ENCODE measurements at regions not wholly inside any gene's neighbourhood (a gene's known extent, or its start where the extent isn't known, plus 50 kb on each side); places are given as distances from the start of the nearest gene placed in this dataset.
A peak's percentile ranks its signal among the peaks of the same experiment; 100 is the strongest.

- ATAC-seq, result peak; percentile 67
- H3K9ac ChIP-seq (ENCODE audit: control insufficient read depth, insufficient read depth, low read length), result no peak overlapping the region
- no peak overlapping the region for H3K27ac ChIP-seq (ENCODE audit: control insufficient read depth, insufficient read depth)
- 19% methylated on average over 5 of the region's 5 CpGs for WGBS (ENCODE audit: insufficient coverage, insufficient replicate concordance, low lambda C conversion rate, missing lambda C conversion rate)
- H4K20me1 ChIP-seq (ENCODE audit: control insufficient read depth, insufficient read depth), result no peaks in the 10 kb centered on the region
- H3K4me3 ChIP-seq, result no peak overlapping the region
- no peak overlapping the region for H3K4me2 ChIP-seq (ENCODE audit: control insufficient read depth, insufficient read depth)
- intact Hi-C loops (cut with micrococcal nuclease; ENCODE audit: unreplicated experiment) (no loop called here), in situ Hi-C loops (cut with MboI) (no loop called here)
- no TSS peak for BruUV-seq (replicated peaks)
- TF ChIP-seq MXI1 (IDR thresholded peaks at IDR 0.05; ENCODE audit: low read depth, low read length) (no peak), BHLHE40 (IDR thresholded peaks at IDR 0.05; ENCODE audit: borderline replicate concordance in 1 of 2, low read depth in 2 of 2, low read length in 1 of 2) (peak in 1 of 2 experiments; percentile 14; a peak in 1 of 4 replicates)
- no peaks in the 10 kb centered on the region for H3K4me1 ChIP-seq (ENCODE audit: control insufficient read depth, insufficient read depth, low read length)
- SMC1A ChIA-PET (ENCODE audit: uncharacterized antibody, unreplicated experiment), result interaction anchor here (0.6 kb wide), 1 partner anchor 10 kb away, joined by 3 read pairs; no protein-coding TSS in a partner anchor
- no peak overlapping the region for H2AFZ ChIP-seq (ENCODE audit: control insufficient read depth, low read depth, low read length)
- POLR2A ChIA-PET, result no interaction called here
- no peaks in the 10 kb centered on the region for H3K36me3 ChIP-seq (ENCODE audit: control insufficient read depth in 2 of 2, insufficient read depth in 2 of 2, low read length in 1 of 2)
- RAD21 ChIA-PET (ENCODE audit: unreplicated experiment), result no interaction called here
- peak; percentile 7 for FAIRE-seq
- DNase-seq (ENCODE audit: low read depth, low spot score), result no peak
- H3K79me2 ChIP-seq (ENCODE audit: control insufficient read depth, insufficient read depth, low read length), result no peaks in the 10 kb centered on the region
- no peaks in the 10 kb centered on the region for H3K27me3 ChIP-seq (replicated peaks in 1 of 2; ENCODE audit: control insufficient read depth in 2 of 2, insufficient read depth in 2 of 2, low read length in 1 of 2)
- no peaks in the 10 kb centered on the region for H3K9me3 ChIP-seq (replicated peaks; ENCODE audit: control insufficient read depth, insufficient read depth, low read length)
- CTCF ChIA-PET, result no interaction called here
These were observed 140.8 kb upstream of the RIMS1 start for GRCh38 chr6:71745525-71745924.

GRCh38 chr6:71766146-71766760 is 120.1 kb upstream of the RIMS1 start:
- Histone ChIP-seq H4K20me1 (ENCODE audit: control insufficient read depth, insufficient read depth) (no peaks in the 10 kb centered on the region), H3K4me1 (ENCODE audit: control insufficient read depth, insufficient read depth, low read length) (no peaks in the 10 kb centered on the region), H3K27me3 (replicated peaks in 1 of 2; ENCODE audit: control insufficient read depth in 2 of 2, insufficient read depth in 2 of 2, low read length in 1 of 2) (no peaks in the 10 kb centered on the region), H3K4me2 (ENCODE audit: control insufficient read depth, insufficient read depth) (no peak overlapping the region), H3K79me2 (ENCODE audit: control insufficient read depth, insufficient read depth, low read length) (no peaks in the 10 kb centered on the region), H3K36me3 (ENCODE audit: control insufficient read depth in 2 of 2, insufficient read depth in 2 of 2, low read length in 1 of 2) (no peaks in the 10 kb centered on the region), H3K9ac (ENCODE audit: control insufficient read depth, insufficient read depth, low read length) (no peak overlapping the region), H3K9me3 (replicated peaks; ENCODE audit: control insufficient read depth, insufficient read depth, low read length) (no peaks in the 10 kb centered on the region), H2AFZ (ENCODE audit: control insufficient read depth, low read depth, low read length) (no peak overlapping the region), H3K4me3 (no peak overlapping the region), H3K27ac (ENCODE audit: control insufficient read depth, insufficient read depth) (no peak overlapping the region)
- WGBS (ENCODE audit: insufficient coverage, insufficient replicate concordance, low lambda C conversion rate, missing lambda C conversion rate), result 70% methylated on average over 2 of the region's 2 CpGs
- intact Hi-C loops (cut with micrococcal nuclease; ENCODE audit: unreplicated experiment), result no loop called here
- ChIA-PET CTCF (no interaction called here), RAD21 (ENCODE audit: unreplicated experiment) (no interaction called here), SMC1A (ENCODE audit: uncharacterized antibody, unreplicated experiment) (no interaction called here), POLR2A (no interaction called here)
- ATAC-seq (no peak), FAIRE-seq (no peak), DNase-seq (ENCODE audit: low read depth, low spot score) (no peak)
- BruUV-seq (replicated peaks), result no TSS peak
- in situ Hi-C loops (cut with MboI), result no loop called here
- no peak for TF ChIP-seq KAT2A (conservative IDR thresholded peaks at IDR 0.05; ENCODE audit: control insufficient read depth, low read depth, low read length)
- no peak for TF ChIP-seq SIN3A (IDR thresholded peaks at IDR 0.05; ENCODE audit: low read depth, low read length)
- no peak for TF ChIP-seq NR2F1 (conservative IDR thresholded peaks at IDR 0.05)
- TF ChIP-seq POLR2AphosphoS5 (IDR thresholded peaks at IDR 0.05; ENCODE audit: low read length), result no peak
- TF ChIP-seq YY1 (IDR thresholded peaks at IDR 0.05; ENCODE audit: low read depth, low read length), result no peak
- TF ChIP-seq BCL3 (IDR thresholded peaks at IDR 0.05; ENCODE audit: borderline replicate concordance, insufficient read depth, low read depth, low read length, poor library complexity, severe bottlenecking), result no peak
- TF ChIP-seq EGR1 (IDR thresholded peaks at IDR 0.05; ENCODE audit: borderline replicate concordance in 1 of 2, low read depth in 2 of 2, low read length in 2 of 2), result no peak
- TF ChIP-seq, protein P1, sequence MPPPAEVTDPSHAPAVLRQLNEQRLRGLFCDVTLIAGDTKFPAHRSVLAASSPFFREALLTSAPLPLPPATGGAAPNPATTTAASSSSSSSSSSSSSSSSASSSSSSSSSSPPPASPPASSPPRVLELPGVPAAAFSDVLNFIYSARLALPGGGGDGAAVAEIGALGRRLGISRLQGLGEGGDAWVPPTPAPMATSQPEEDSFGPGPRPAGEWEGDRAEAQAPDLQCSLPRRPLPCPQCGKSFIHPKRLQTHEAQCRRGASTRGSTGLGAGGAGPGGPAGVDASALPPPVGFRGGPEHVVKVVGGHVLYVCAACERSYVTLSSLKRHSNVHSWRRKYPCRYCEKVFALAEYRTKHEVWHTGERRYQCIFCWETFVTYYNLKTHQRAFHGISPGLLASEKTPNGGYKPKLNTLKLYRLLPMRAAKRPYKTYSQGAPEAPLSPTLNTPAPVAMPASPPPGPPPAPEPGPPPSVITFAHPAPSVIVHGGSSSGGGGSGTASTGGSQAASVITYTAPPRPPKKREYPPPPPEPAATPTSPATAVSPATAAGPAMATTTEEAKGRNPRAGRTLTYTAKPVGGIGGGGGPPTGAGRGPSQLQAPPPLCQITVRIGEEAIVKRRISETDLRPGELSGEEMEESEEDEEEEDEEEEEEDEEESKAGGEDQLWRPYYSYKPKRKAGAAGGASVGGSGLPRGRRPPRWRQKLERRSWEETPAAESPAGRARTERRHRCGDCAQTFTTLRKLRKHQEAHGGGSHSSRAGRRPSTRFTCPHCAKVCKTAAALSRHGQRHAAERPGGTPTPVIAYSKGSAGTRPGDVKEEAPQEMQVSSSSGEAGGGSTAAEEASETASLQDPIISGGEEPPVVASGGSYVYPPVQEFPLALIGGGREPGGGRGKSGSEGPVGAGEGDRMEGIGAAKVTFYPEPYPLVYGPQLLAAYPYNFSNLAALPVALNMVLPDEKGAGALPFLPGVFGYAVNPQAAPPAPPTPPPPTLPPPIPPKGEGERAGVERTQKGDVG (CRISPR knock-in tag; IDR thresholded peaks at IDR 0.05), result no peak
- no peak for TF ChIP-seq IRF3 (IDR thresholded peaks at IDR 0.05)
